ENCODE measurements at regions not wholly inside any gene's neighbourhood (a gene's known extent, or its start where the extent isn't known, plus 50 kb on each side); places are given as distances from the start of the nearest gene placed in this dataset.
"Not testable (repeated sequence)": the region's sequence is repeated elsewhere in the genome, so short reads cannot be mapped to it uniquely, and the experiment has no call there.

- no peak for DNase-seq
Measured at GRCh38 chr6:3542032-3542640, 85.3 kb upstream of the SLC22A23 start.

- no peak for DNase-seq
Measured at GRCh38 chr6:3541006-3541585, 84.2 kb upstream of the SLC22A23 start.

GRCh38 chr6:3540253-3540820 is 83.5 kb upstream of the SLC22A23 start:
- DNase-seq, result no peak

- no peak for DNase-seq
Measured at GRCh38 chr6:3538536-3538935, 81.7 kb upstream of the SLC22A23 start.

- no peak for DNase-seq
Measured at GRCh38 chr6:3536901-3537300, 80.1 kb upstream of the SLC22A23 start.

- DNase-seq, result no peak
Measured at GRCh38 chr6:3535776-3536435, 79.1 kb upstream of the SLC22A23 start.

GRCh38 chr6:3535033-3535775 is 78.4 kb upstream of the SLC22A23 start:
- no peak for DNase-seq

GRCh38 chr6:3534599-3534998 is 77.7 kb upstream of the SLC22A23 start:
- DNase-seq, result no peak

- DNase-seq, result no peak
Measured at GRCh38 chr6:3533981-3534380, 77.1 kb upstream of the SLC22A23 start.

- no peak for DNase-seq
Measured at GRCh38 chr6:3532296-3532916, 75.6 kb upstream of the SLC22A23 start.

GRCh38 chr6:3531481-3531880 is 74.6 kb upstream of the SLC22A23 start:
- DNase-seq, result no peak

- no peak for DNase-seq
Measured at GRCh38 chr6:3530515-3530914, 73.7 kb upstream of the SLC22A23 start.

- no peak for DNase-seq
Measured at GRCh38 chr6:3529721-3530120, 72.9 kb upstream of the SLC22A23 start.

- DNase-seq, result no peak
Measured at GRCh38 chr6:3529232-3529631, 72.4 kb upstream of the SLC22A23 start.

- not testable (repeated sequence) for DNase-seq
Measured at GRCh38 chr6:3528081-3528671, 71.3 kb upstream of the SLC22A23 start.

- no peak for DNase-seq
Measured at GRCh38 chr6:3527651-3527977, 70.8 kb upstream of the SLC22A23 start.

GRCh38 chr6:3526962-3527650 is 70.3 kb upstream of the SLC22A23 start:
- DNase-seq, result no peak

- DNase-seq, result no peak
Measured at GRCh38 chr6:3525915-3526314, 69.1 kb upstream of the SLC22A23 start.

GRCh38 chr6:3524456-3524855 is 67.6 kb upstream of the SLC22A23 start:
- DNase-seq, result no peak

- no peak for DNase-seq
Measured at GRCh38 chr6:3523966-3524365, 67.1 kb upstream of the SLC22A23 start.

- no peak for DNase-seq
Measured at GRCh38 chr6:3523271-3523670, 66.4 kb upstream of the SLC22A23 start.

Data from activated CD4-positive, alpha-beta T cell treated with anti-CD3 and anti-CD28 coated beads, Interleukin-2, amount 50 U/mL, for 16 hours (primary cell).